Activated CD8-positive, alpha-beta memory T cell treated with anti-CD3 and anti-CD28 coated beads for 36 hours (primary cell): ENCODE measurements at regions not wholly inside any gene's neighbourhood (a gene's known extent, or its start where the extent isn't known, plus 50 kb on each side); places are given as distances from the start of the nearest gene placed in this dataset.
"Not testable (repeated sequence)": the region's sequence is repeated elsewhere in the genome, so short reads cannot be mapped to it uniquely, and the experiment has no call there.

Source experiments
- CTCF ChIA-PET: fragments of 350-600 bp; sonication (Branson Sonifier 250); formaldehyde crosslinking; loops from one replicate; lab custom pipeline; 2021; ENCODE audit warnings: antibody characterized with exemption; lab: Charles Lee
- POLR2A ChIA-PET: fragments of 350-600 bp; sonication (Branson Sonifier 250); formaldehyde crosslinking; loops from one replicate; lab custom pipeline; 2021; ENCODE audit warnings: antibody characterized with exemption; lab: Charles Lee

DNA sequence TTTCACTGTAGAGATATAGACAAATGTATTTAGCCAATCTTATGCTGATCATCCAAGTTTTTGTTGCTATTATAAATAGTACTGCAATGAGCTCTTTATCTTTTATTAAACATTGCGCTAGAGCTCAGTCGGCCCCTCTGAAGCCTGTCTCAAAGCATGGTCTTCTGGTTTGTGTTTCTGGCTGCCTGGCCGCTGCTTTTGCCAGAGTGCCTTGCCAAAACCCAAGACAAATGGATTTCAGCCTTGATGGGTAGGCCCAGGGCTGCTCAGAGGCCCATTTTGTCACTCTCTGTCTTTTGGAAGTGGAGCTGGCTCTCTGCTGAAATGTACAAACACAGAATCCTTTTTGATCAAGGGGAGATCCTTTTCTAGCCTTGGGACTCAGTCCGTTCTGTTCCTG lies 102.9 kb upstream of the KCNG1 start:
- POLR2A ChIA-PET: no interaction called here
- CTCF ChIA-PET: no interaction called here

DNA sequence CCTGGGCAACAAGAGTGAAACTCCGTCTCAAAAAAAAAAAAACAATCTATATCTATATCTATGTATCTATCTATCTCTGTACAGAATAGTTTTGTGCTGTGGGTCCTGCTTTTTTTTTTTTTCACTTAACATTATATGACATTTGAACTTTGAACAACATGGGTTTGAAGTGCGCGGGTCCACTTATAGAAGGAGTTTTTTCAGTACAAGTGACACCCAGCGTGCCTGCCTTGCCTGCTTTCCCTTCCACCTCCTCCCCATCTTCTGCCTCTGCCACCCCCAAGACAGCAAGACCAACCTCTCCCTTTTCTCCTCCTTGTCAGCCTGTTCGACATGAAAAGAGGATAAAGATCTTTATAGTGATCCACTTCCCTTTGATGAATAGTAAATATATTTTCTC lies 102.2 kb upstream of the KCNG1 start:
- POLR2A ChIA-PET: no interaction called here
- CTCF ChIA-PET: no interaction called here

DNA sequence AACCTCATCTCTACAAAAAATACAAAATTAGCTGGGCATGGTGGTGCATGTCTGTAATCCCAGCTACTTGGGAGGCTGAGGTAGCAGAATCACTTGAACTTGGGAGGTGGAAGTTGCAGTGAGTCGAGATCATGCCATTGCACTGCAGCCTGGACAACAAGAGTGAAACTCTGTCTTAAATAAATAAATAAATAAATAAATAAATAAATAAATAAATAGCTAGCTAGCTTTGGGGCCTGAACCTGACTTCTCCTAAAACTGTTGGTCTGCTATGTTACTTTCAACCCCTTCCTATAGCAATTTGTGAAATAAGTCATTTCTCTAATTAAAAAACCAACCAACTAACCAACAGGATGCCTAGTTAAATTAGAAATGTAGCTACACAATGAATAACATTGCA lies 101.0 kb upstream of the KCNG1 start:
- POLR2A ChIA-PET, CTCF ChIA-PET: not testable (repeated sequence)

DNA sequence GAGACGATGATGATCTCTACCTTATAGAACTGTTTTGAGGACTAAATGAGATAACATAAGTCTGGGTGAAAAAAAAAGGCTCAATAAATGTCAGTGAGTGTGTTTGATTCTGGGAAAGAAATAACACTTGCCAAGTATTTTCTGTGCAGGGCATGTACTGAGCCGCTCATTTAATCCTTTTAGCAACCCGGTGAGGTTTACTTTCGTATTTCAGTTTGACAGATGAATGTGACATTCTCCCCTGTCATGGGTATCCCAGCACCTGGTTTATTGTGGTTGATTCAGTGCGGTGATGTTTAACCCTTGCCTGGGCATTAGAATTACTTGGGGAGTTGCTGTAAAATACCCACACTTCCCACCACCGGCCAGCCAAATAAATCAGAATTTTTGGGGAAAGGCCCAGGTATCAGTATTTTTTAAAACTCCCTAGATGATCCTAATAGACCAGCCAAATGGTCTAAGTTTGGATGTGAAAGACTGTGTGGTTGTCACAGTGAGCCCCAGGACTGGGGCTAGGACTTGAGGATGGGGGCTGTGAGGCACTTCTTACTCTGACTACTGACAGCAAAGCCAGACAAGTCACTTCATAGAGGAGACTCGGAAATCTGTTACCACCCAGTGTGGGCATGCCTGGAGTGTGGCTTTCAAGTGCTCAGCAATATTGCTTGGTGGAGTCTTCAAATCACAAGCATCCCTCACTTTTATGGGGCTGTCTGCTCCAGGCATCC lies 100.2 kb upstream of the KCNG1 start:
- CTCF ChIA-PET: no interaction called here

DNA sequence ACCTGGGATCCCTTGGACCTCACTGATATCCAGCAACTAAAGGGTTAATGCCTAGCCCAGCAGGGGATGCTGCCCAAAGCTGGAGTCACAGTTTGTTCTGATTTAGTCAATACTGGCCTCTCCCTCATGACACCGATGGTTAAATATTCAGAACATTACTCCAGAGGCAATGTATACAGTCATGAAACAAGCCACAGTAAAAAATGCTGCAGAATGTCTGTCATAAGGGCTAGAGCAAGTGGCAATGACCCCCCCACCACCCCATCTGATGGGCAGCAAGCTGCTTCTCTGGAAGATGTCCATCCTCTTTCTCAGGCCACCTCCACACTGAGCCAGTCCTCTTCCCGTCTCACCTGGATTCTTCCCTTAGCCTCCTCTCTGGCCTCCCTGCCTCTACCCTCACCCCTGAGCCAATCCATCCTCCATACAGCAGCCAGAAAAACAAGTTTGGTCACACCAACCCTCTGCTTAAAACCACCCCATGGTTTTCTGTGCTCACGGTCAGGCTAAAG lies 99.0 kb upstream of the KCNG1 start:
- ChIA-PET POLR2A (no interaction called here), CTCF (no interaction called here)

More for the DNA sequence above, 100.2 kb upstream of the KCNG1 start:
- POLR2A ChIA-PET: no interaction called here

DNA sequence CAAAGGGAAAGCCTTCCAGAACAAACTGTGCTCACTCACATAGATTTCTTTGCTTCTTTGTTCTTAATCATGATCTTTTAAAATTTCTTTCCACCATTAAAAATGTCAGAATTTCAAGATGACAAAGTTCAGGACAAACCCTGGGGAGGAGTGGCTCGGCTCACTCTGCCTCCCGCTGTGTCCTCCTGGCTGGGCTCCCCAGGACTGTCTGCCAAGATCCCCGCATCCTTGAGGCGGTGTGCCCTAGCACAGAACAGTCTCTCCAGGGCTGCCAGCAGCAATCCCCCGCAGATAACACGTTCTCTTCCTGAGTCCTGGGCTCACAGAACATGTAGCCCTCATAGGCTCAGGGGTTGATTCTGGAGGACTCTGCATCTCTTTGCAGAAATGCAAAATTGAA lies 98.4 kb upstream of the KCNG1 start:
- CTCF ChIA-PET: no interaction called here
- POLR2A ChIA-PET: no interaction called here

DNA sequence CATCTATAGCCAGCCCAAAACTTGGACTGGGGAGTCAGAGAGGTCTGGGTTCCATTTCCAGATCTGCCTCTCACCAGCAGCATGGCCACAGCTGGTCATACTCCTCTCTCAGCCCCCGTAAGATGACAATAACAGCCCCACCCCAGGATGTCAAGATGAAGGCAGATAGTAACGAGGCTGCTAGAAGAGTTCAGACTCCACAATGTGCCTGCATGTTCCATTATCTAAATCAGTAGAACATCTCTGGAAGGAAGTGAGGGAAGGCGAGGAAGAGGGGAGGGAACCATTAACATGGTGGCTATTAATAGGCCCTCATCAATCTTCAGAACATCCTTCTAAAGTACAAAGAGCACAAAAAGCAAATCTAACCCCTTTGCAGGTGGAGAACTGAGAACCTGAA lies 98.0 kb upstream of the KCNG1 start:
- POLR2A ChIA-PET: no interaction called here
- CTCF ChIA-PET: no interaction called here

DNA sequence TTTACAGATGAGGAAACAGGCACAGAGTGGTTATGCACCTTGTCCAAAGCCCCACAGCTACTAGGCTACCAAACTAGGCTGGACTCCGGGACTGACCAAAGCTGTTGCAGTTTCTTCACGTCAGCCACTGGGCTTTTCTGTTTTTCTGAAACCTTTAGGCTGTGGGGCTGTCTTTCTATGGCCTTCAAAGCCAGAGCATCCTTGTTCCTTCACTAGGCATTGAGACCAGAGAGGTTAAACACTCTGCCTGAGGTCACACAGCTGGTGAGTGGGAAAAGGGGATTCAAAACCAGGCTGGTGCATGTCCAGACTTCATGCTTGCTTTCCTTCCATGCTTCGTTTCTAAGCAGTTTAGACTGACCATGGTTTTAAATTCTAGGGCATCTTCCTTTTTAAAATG lies 97.5 kb upstream of the KCNG1 start:
- ChIA-PET CTCF (no interaction called here), POLR2A (no interaction called here)

DNA sequence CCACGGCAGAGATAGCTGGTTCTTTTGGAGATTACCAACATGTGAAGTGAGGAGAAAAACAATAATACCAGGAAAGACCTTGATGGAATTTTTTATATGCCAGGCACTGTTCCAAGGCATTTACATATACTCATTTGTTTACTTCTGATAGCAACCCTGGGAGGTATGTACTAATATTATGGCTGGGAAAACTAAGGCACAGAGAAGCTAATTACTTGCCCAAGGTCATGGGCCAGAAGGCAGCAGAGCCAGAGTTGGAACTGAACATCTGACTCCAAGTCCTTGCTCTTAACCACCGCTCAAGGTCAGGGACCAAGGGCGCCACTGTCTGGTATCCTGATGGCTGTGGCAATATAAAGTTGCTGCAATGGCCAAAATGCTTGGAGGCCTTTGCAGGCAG lies 97.0 kb upstream of the KCNG1 start:
- POLR2A ChIA-PET: no interaction called here
- CTCF ChIA-PET: no interaction called here

DNA sequence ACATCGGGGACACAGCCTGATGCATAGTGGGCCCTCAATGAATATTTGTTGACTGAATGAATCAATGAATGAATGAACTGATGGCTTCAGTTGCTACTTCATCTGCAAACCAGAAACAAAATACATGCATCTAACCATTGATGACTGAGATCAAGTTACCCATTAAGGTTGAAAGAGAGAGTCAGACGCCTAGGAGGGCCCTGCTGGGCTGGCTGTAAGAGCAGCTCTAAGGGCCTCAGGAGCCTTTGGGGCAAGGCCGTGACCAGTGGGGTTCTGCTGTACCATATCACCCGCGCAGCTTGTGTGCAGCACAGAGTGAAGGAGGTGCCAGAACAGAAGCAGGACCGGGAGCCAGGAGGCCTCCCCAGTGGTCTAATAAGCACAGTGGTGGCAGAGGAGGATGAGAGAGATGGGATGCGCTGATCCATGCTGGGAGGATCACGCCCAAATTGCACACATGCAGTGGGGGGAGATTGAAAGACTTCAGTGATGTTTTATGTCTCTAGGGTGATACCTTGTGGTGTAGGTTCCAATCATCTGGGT lies 96.1 kb upstream of the KCNG1 start:
- POLR2A ChIA-PET: no interaction called here
- CTCF ChIA-PET: interaction anchor here (0.6 kb wide), 1 partner anchor 25 kb away, joined by 3 read pairs; no protein-coding TSS in a partner anchor

DNA sequence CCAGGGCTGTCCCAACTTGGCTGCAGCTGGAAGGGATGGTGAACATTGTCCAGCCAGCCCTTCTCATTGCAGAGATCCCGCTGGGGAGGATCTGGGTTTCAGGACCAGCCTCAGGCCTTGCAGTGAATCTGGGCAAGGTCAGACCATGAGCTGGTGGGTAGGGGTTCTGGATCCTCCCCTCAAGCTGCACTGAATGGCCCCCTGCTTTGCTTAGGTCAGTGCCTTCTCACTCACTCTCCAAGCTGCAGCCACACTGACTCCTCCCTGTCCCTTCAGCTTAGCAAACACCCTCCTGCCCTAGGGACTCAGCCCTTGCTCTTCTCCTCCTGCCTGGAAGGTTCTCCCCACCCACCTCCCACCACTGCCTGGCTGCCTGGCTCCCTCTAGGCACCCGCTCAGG lies 95.3 kb upstream of the KCNG1 start:
- ChIA-PET CTCF (interaction anchor here (1.8 kb wide), 1 partner anchor 158 kb away, joined by 3 read pairs; no protein-coding TSS in a partner anchor), POLR2A (no interaction called here)

DNA sequence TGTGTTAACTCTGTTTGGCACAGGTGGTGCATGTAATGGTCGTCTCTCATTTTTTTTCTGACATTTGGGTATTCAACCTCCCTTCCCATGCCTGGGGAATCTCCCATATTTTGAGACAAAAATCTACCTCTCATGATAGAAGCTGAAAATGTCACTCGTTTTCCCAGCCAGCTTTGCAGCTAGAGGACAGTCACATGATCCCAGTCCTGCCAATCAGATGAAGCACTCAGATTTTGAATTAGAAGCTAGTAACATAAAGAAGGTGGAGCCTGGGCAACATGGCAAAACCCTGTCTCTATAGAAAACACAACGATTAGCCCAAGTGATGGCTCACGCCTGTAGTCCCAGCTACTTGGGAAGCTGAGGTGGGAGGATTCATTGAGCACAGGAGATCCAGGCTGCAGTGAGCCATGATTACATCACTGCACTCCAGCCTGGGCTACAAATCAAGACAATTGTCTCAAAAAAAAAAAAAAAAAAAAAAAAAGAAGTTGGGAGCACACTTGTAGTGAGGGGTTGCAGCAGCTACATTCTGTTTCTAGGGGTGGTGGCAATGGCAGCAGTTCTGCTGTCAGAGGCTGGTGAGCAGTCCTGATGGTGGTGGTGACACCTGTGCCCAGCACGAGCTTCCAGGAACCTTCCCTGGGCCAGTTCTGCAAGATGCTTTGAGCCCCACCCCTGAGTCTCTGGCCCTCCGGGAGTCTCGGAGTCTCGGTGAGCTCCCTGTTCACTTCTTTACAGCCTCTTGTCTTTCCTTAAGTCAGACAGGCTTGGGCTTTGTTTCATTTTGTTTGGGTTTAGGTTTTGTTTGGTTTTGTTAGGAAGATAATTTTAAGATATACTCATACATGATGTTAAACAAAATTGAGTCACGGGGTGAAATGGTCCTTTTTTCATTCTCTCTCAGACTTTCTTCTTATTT lies 94.1 kb upstream of the KCNG1 start:
- POLR2A ChIA-PET: no interaction called here

DNA sequence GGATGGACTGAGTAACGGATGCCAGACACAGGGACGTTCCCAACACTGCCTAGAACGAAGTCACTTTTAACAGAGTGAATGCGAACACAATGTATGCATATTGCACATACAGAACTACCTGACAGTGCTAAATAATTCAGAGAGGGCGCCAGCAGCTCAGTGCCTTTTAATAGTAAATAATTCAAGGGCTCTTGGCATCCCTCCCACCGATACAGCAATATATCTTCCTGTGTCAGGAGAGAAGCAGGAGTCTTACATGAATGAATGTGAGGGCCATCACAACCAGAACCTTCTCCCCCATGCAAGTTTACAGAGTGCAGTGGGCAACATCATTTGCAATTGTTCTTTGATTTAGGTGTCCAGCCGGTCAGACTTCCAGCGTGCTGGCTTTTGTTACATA lies 88.4 kb upstream of the KCNG1 start:
- POLR2A ChIA-PET: no interaction called here
- CTCF ChIA-PET: no interaction called here

More for the DNA sequence above, 94.1 kb upstream of the KCNG1 start:
- CTCF ChIA-PET: interaction anchor here (1.8 kb wide), 1 partner anchor 159 kb away, joined by 3 read pairs; no protein-coding TSS in a partner anchor

DNA sequence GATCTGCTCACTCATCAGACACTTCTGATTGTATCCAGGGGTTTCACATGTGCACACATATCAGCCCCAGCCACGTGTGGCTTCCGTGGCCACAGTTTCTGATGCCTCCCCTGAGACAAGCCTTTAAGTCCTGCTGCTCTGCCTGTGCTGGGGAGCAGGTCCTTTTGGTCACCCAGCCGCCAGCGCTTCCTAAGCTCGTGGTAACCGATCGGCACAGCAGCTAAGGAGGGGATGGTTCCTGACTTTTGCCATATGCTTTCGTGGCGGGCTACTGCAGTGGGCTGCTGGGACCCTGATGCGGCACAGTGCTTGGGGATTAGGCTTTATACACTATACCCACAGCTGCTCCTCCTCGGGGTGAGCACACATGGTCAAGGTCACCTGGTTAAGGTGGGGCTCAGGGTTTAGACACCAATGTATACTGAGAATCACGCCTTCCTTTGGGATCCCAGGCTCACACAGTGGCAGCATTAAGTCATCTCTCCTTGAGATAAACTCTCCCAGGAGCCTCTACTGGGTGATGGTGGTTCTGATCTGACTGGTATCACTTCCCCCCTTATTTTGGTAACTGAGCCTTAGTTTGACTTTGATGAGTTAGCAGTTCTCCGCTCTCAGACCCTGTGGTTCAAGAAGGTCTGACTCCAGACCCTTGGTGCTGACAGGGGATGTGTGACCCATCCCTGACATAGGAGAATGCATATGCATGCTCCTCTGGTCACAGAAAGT lies 85.9 kb upstream of the KCNG1 start:
- ChIA-PET CTCF (no interaction called here), POLR2A (no interaction called here)

DNA sequence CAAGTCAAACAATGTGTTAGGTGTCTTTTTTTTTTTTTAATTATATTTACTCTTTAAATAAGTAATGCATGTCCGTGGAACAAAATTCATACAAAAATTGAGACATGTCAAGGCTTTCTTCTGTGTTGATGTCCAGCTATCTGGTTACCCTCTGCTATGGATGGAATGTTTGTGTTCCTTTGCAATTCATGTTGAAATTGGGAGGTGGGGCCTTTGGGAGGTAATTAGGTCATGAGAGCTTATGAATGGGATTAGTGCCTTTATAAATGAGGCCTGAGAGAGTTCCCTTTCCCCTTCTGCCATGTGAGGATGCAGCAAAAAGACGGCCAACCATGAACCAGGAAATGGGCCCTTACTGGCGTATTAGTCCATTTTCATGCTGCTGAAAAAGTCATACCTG lies 83.1 kb upstream of the KCNG1 start:
- CTCF ChIA-PET: no interaction called here
- POLR2A ChIA-PET: no interaction called here

DNA sequence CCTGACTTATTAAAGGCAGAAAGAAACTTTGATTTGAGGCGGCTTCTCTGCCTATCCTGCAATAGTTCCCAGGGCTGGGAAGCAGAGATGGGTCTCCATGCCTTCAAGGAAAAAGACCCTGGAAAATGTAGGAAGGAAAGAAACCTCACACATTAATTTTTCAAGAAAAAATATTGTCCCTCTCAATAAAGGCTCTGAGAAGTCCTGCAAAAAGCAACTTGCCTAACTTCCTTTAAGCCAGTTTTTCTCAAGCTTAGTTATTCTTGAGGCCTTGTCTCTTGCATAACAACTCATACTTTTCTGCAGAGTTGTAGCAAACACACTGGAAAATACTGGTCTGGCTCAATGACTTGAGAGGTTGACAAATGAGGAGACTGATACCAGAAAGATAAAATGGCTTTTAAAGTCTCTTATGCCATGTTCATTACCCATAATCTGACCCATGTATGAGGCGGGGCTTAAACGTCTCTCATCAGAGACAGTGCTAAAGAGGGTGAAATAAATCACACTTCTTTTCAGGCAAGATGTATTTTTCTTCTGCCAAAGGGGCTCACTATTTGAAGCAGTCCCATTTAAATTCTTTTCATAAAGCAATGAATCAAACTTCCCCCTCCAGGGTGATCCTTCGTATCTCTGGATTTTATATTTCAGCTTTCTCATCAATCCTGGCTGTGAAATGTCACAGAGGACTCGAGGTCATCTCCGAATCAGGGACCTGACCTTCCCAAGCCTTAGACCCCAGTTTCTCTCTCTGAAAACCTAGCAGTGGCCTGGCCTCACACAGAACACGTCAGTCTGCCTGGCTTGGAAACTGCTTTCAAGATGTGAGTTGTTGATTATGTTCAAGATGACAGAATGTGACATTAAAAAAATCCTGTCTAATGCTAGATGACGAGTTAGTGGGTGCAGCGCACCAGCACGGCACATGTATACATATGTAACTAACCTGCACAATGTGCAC lies 82.3 kb upstream of the KCNG1 start:
- ChIA-PET CTCF (no interaction called here), POLR2A (no interaction called here)

DNA sequence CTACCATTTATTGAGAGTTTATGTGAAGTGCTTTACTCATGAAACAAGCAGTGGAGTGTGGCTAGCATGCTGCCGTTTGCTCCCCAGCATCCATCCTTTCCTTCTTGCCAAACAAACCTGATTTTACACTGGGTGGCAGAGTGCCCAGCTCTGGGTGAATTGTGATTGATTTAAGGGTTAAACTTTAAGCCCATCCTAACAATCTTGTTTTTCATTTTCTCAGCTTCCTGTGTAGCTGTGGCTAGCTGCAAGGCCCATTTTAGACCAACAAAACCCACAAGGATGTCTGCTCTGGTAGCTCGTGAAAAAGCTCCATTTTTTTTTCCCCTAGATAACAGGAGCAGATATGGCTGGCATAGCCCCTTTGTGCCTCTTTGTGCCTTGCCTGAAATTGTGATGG lies 77.7 kb upstream of the KCNG1 start:
- POLR2A ChIA-PET: no interaction called here
- CTCF ChIA-PET: interaction anchor here (0.8 kb wide), 1 partner anchor 108 kb away, joined by 3 read pairs; no protein-coding TSS in a partner anchor

DNA sequence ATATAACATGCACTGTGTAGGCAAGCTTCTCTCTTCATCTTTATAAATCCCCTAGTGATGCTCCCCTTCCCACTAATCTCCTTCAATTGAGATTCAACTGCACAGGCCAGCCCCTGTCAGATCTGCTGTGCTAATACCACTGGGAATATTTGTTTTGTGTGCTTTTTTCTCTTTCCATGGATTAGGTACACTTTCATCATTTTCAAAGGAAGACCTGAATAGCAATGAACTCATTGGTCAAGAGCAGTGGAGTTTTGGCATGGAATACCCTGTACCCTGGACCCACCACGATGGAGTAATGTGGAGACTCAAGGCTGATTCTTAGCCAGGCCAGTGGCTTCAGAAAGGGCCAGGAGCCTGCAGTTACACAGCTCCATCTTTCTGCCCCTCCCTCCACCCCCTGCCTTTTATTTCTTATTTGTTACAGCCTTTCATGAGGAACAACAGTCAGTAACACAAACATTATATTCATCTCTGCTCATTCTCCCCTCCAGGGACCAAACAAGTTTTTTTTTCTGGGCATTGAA lies 75.4 kb upstream of the KCNG1 start:
- ChIA-PET POLR2A (no interaction called here), CTCF (interaction anchor here (1.0 kb wide), 1 partner anchor 47 kb away, joined by 4 read pairs; no protein-coding TSS in a partner anchor)
